Body of pancreas (tissue), 4 donors: ENCODE measurements at regions not wholly inside any gene's neighbourhood (a gene's known extent, or its start where the extent isn't known, plus 50 kb on each side); places are given as distances from the start of the nearest gene placed in this dataset.

Experiments used
- CTCF ChIP-seq, 7 experiments: fragments of 450-650 bp in 4 of 7; fragments of 200-600 bp in 3 of 7; sonication (generic) in 3 of 7; IDR thresholded peaks; one replicate each; pipeline ENCODE4 v1.5.1; 2016 to 2019; ENCODE audit warnings: antibody characterized with exemption in 7 of 7
- POLR2A ChIP-seq, 3 donors: fragments of 450-650 bp; IDR thresholded peaks; one replicate each; pipeline ENCODE4 v1.6.1; 2016; ENCODE audit warnings: antibody characterized with exemption in 3 of 3, mild to moderate bottlenecking in 2 of 3

- no peak for TF ChIP-seq CTCF (IDR thresholded peaks at IDR 0.05)
- TF ChIP-seq POLR2A (IDR thresholded peaks at IDR 0.05), result no peak
Observed at GRCh38 chr4:136371231-136371630, 1161.1 kb downstream of the PCDH18 start.
